Activated T-cell treated with anti-CD3 and anti-CD28 coated beads for 24 hours (primary cell): ENCODE measurements at regions not wholly inside any gene's neighbourhood (a gene's known extent, or its start where the extent isn't known, plus 50 kb on each side); places are given as distances from the start of the nearest gene placed in this dataset.
"Not testable (repeated sequence)": the region's sequence is repeated elsewhere in the genome, so short reads cannot be mapped to it uniquely, and the experiment has no call there.

Experiments
- DNase-seq: peaks from one replicate; pipeline ENCODE4 v3.0.0-alpha.2; 2020; ENCODE audit warnings: low read depth

- DNase-seq: no peak
Measured at GRCh38 chr9:135380311-135380960, 99.1 kb upstream of the PPP1R26 start.

- DNase-seq: no peak
Measured at GRCh38 chr9:135381762-135382310, 97.7 kb upstream of the PPP1R26 start.

GRCh38 chr9:135384226-135384625, 95.4 kb upstream of the PPP1R26 start:
- no peak for DNase-seq

GRCh38 chr9:135384815-135385405, 94.7 kb upstream of the PPP1R26 start:
- not testable (repeated sequence) for DNase-seq

GRCh38 chr9:135385793-135386192, 93.8 kb upstream of the PPP1R26 start:
- DNase-seq: no peak

GRCh38 chr9:135387976-135388375, 91.6 kb upstream of the PPP1R26 start:
- DNase-seq: no peak

GRCh38 chr9:135388530-135388929, 91.1 kb upstream of the PPP1R26 start:
- no peak for DNase-seq

- no peak for DNase-seq
Measured at GRCh38 chr9:135391759-135392158, 87.8 kb upstream of the PPP1R26 start.

- DNase-seq: no peak
Measured at GRCh38 chr9:135392511-135392910, 87.1 kb upstream of the PPP1R26 start.

GRCh38 chr9:135394131-135394530, 85.5 kb upstream of the PPP1R26 start:
- DNase-seq: no peak

- DNase-seq: no peak
Measured at GRCh38 chr9:135394699-135395645, 84.6 kb upstream of the PPP1R26 start.

- DNase-seq: no peak
Measured at GRCh38 chr9:135397142-135397541, 82.4 kb upstream of the PPP1R26 start.

GRCh38 chr9:135399000-135399649, 80.5 kb upstream of the PPP1R26 start:
- no peak for DNase-seq

- DNase-seq: no peak
Measured at GRCh38 chr9:135400496-135400895, 79.1 kb upstream of the PPP1R26 start.

- DNase-seq: no peak
Measured at GRCh38 chr9:135401218-135401617, 78.4 kb upstream of the PPP1R26 start.

GRCh38 chr9:135402048-135402738, 77.4 kb upstream of the PPP1R26 start:
- DNase-seq: no peak

GRCh38 chr9:135402739-135403695, 76.6 kb upstream of the PPP1R26 start:
- no peak for DNase-seq

GRCh38 chr9:135403733-135404450, 75.7 kb upstream of the PPP1R26 start:
- no peak for DNase-seq

GRCh38 chr9:135404451-135405144, 75.0 kb upstream of the PPP1R26 start:
- DNase-seq: no peak
